Fibroblast of skin of left biceps (primary cell): ENCODE measurements at regions not wholly inside any gene's neighbourhood (a gene's known extent, or its start where the extent isn't known, plus 50 kb on each side); places are given as distances from the start of the nearest gene placed in this dataset.

Source experiments
- DNase-seq, 2 experiments: peaks; one replicate each; pipeline ENCODE4 v3.0.0-alpha.2; 2013; ENCODE audit warnings: low read depth in 2 of 2

DNA sequence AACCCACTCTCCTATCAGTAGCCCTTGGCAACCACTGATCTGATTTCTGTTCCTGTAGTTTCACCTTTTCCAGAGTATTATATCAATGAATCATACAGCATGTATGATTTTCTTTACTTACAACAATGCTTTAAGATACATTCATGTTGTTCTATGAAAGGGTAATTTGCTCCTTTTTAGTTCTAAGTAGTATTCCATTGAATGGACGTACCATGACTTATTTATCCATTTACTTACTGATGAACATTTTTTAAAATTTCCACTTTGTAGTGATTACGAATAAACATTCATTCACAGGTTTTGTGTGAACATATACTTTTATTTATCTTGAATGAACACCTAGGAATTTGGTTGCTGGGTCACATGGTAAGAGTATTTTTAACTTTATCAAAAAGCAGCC lies 620.8 kb downstream of the HTR1A start:
- no peak for DNase-seq

DNA sequence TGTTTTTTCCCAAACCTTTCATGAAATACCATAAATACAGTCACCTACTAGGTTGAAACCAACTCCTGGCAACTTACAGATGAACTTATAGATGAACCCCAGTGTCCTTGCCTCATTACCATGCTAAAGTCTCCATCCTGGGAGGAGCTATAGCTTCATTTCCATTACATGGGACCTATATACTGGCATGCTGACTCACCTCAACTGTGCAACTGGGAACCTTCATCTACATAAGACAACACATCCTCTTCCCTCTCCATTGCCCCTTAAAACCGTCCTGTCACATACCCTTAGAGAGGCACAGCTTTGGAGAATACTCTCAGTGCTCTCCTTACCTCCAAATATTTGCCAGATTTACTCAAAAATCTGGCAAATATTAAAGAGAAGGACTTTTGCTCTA lies 638.3 kb downstream of the HTR1A start:
- DNase-seq = no peak

DNA sequence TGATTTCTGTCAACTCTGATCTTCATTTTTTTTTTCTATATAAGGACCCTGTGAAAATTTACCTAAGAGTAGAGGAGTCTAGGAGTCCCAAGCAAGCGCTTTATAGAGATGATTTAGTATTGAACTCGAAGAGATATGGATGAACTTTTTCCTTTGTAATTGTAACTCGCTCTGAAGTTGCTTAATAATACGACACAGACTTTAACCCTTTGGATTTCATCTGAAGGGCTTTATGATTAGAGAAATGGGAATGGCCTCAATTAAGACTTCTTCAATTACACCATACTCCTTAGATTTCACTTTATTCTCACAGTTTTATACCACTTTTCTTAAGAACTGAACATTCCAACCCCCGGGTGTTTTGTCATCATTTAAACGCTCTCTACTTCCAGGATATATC lies 647.7 kb downstream of the HTR1A start:
- DNase-seq = no peak

DNA sequence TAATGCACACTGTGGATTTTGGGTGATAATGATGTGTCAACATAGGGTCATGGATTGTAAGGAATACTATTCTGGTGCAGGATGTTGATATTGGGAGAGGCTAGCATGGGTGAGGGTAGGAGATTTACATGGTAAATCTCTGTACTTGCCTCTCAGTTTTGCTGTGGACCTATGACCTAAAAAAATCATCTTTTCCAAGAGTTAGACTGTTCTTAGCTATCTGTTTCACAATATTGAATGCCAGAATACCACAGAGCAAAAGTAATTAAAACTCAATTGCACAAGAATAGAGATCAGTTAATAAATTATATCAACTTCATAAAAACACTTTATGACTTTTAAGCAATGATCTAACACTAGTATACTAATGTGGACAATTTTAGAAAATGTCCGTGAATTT lies 651.6 kb downstream of the HTR1A start:
- DNase-seq = no peak

DNA sequence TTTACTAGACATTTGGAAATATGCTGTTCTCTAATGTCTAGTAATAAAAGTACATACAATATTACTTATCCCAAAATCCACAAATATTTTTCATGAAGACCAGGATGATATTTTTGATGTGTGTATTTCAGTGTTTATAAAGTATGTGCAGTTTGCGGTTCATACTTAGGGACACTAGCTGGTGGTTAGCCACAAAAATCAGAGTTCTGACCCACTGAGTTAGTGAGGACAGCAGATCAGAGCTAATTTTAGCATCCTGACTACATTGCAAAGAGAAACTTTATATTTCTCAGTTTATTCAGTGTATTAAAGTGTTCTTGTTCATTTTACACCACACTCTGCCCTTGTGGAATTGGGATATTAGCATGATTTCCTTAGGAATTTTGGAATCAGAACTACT lies 655.3 kb downstream of the HTR1A start:
- no peak for DNase-seq

DNA sequence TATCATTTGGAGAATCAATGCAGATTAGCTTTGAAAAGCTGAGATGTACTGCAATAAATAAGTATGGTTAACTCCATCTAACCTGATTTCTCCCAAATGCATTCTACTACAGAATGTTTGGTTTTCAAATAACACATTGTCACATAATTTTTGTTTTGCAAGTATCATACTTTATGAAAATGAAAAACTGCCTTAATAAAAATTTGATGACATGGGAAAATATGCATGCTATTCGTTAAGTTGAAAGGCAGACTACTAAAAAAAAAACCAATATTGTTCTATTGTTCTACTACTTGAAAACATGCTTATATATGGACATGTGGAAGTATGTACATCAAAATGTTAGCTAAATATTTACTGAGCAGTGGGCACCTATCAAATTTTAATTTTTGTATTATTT lies 668.9 kb downstream of the HTR1A start:
- no peak for DNase-seq

DNA sequence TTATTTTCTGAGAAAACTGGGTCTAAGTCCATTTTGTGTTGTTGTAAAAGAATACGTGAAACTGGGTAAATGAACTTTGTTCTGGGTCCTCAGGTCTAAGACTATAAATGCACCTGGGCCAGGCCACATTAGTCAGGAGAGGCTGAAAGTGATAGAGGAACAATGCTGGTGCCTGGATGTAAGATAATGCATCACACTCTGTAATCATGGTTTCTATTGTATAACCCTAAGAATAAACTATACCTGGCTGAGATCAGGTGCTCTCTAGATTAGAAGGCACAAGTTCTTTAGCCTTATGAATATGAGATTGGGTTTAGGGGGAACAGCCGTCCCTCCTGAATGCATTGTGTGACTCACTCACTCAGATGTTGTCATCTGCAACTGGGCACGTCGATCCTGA lies 675.5 kb downstream of the HTR1A start:
- no peak for DNase-seq

DNA sequence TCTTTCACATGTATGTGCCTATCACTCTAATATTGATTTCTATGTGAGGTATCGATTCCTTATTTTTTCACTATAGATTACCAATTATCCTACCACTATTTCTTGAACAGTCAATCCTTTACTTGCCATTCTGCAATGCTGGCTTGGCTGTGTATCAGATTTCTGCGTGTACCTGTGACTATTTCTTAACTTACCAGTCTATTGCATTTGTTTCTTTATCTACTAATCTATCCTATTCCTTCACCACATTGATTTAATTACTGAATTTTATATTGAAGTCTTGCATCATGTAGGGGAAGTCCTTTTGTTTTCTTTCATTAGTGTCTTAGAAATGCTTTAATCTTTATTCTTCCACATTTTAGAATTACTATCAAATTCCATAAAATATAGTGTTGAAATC lies 684.8 kb downstream of the LRRC70 start:
- peak in 1 of 2 experiments; percentile 11 for DNase-seq

DNA sequence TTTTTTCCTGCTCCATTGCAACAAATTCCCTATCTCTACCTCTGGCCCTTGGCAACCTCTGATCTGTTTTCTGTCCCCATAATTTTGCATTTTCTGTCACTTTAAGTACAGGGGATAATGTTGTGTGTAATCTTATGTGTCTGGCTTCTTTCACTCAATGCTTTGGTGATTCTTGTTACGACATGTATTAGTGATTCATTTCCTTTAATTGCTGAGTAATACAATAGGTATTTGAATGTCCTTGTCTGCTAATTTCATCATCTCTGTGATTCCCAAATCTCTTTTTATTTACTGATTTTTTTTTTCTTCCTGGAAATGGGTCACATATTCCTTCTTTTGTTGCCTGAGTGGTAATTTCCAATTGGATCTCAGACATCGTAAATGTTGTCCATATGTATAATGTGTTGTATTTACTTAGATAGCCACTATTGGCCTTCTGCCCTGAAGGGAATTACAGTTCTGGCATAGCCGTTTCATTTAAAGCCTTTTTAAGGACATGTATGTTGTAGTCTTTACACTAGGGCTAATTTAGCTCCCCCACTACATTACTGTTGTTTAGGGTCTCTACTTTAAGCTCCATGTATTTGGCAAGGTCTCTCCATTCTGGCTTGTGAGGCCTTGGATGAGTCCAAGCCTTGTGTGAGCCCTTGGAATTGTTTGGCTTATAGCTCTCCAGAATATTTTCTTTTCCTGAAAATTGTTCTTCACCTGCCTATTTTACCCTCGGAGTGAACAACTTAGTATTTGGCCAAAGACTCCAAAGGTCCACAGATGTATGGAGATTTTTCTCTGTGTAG lies 683.8 kb downstream of the LRRC70 start:
- peak; percentile 45 to 62 for DNase-seq

DNA sequence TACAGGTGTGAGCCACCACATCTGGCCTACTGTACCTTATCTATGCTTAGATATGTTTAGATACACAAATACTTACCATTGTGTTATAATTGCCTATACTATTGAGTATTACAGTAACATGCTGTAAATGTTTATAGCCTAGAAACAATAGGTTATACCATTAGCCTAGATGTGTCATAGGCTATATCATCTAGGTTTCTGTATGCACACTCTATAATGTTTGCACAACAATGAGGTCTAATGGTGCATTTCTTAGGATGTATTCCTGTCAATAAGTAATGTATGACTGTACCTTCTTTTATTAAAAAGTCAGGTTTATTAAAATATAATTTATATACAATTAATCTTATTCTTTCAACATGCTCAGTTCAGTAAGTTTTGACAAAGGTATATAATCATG lies 683.1 kb downstream of the LRRC70 start:
- no peak for DNase-seq

DNA sequence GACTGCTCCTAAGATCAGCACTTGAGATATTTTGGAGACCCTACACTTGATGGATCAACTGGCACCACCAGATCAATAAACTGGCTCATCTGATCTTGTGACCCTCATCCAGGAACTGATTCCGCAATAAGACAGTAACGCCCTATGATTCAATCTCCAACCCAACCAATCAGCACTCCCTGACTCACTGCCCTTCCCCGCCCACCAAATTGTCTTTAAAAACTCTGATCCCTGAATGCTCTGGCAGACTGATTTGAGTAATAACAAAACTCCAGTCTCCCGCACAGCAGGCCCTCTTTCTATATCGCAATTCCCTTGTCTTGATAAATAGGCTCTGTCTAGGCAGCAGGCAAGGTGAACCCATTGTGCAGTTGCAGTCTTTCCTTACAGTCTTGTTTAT lies 677.0 kb downstream of the LRRC70 start:
- DNase-seq = no peak

DNA sequence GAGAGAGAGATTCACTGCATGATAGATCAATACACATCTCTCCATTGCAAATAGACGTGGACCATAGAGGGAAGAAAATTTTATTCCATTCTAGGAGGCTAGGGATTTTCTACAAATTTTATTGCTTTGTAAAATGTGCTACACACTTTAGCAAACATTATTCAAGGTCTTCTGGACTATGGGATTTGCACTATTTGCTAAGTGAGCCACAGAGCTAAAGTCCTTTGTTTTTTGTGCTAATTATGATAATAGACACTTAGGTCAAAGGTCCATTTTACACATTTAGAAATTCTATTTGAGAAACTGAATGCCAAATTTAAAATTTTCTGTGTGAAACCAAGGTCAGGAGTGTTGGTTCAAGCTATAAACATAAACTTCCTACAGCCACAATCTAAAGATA lies 672.3 kb downstream of the LRRC70 start:
- no peak for DNase-seq

DNA sequence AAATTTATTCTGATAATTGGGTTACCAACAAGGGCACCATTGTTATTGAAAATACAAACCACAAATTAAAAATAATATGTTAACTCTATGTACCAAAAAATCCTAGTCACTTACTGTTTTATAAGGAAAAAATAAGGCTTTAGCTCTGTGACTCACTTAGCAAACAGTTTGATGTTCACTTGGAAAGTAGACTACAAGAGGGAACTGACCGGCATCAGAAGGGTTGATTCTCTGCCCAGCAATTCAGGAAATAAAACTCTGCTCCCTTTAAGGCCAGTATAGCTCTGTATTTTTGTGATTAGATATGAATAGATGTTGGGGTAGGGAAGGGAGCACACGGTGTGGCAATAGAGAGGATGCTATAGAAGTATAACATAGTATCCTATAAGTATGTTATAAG lies 671.3 kb downstream of the LRRC70 start:
- no peak for DNase-seq

DNA sequence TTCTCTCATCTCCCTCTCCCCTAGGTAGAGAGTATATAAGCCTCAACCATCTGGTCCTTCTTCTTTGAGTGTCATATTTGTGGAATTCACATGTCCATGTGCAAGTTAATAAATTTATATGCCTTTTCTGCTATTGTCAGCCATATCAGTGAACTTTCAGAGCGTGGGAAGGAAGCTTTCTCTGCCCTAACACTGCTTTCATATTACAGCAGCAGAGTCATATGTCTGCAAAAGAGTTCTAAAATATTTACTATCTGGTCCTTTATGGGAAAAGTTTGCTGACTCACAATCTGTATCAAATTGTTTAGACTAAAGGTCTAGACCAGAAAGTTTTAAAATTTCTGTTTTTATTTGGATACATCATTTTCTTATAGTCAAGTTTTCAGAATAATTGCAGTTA lies 669.0 kb downstream of the LRRC70 start:
- no peak for DNase-seq

DNA sequence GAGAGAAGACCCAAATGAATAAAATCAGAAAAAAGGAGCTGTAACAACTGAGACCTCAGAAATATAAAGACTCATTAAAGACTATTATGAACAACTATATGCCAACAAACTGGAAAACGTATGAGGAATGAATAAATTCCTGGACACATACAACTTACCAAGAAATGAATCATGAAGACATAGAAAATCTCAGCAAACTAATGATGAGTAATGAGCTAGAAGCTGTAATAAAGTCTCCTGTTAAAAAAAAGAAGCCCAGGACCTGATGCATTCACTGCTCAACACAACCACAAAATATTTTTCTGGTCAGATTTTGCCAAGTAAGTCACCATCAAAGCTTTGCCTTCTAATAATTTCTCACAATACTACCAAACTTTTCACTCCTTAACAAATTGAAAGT lies 666.7 kb downstream of the LRRC70 start:
- DNase-seq = no peak

DNA sequence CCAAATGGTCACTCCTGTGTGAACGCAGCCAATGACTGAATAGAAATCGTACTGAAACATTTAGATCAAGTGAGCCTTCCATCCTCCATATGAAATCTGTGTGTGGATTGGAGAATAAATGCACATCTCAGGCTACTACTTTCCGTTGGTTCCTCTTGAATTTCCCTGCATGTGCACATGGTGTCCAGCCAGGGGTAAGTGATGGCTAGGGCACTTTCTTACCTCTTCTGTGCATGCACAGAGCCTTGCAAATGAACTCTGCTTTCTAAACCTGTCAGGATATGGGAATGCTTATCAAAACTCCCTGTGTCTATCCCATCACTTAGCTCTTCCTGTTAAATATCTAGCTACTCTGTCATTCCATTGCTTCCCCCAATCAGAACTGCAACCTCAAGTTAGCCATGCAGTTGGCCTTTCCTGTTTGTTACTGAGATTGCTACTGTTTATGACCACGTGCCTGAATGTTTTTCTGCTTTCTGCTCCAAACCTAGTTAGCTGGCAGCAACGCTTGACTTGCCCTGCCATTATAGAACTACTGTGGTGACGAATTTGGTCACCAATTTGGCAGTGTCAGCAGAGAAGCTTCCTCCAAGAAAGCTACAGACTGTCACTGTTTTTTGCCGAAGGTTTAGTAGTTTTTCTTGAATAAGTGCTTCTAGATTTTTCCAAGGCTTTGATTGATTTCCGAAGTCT lies 661.6 kb downstream of the LRRC70 start:
- no peak for DNase-seq

DNA sequence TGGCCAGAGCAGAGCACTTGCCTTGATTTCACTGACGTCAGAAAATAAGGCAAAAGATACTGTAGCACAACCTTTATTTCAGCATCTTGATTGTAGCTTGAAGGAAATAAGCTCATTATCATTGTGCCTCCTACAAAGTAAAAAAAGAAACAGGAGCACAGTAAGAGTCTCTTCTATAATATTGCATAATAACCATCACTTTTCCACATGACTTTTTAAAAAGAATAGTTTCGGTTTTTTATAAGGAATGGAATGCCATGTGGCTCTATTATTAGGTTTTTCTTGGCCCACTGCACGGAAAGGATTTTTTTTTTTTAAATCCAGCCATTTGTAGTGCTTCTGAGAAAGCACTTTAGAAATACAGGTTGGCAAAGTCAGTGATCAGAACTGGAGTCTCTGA lies 655.3 kb downstream of the LRRC70 start:
- DNase-seq = no peak

DNA sequence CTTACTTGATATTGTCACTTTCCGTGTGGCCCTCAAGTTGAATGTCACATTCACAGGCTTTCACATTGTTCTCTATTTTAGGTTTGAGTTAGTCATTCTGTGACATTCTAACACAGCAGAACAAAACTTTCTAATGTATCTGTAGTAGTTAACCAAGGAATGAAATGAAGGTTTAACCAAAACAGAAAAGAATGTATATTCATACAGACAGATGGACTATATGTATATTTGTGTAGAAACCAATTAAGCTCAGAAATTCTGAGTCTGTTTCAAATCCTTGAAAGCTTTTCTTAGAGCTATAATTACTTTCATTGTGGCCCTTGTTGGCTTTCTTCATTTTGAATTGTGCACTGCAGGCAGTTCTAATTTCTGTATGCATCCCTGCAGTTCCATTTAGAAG lies 654.7 kb downstream of the LRRC70 start:
- no peak for DNase-seq

DNA sequence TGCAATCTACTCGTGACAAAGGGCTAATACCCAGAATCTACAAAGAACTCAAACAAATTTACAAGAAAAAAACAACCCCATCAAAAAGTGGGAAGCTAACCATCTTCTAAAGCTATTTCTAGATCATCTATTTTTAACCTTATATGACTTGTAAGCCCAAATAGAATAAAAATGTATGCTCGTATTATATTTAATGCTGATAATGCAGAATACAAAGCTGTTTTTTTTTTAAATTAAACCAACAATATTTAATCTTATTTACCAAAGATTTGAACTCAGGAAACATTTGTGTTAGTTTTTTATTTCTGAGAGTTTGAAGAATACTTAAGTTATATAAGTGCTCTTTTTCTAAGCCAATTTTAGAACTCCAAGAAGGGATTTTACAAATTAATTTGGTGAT lies 652.1 kb downstream of the LRRC70 start:
- no peak for DNase-seq

DNA sequence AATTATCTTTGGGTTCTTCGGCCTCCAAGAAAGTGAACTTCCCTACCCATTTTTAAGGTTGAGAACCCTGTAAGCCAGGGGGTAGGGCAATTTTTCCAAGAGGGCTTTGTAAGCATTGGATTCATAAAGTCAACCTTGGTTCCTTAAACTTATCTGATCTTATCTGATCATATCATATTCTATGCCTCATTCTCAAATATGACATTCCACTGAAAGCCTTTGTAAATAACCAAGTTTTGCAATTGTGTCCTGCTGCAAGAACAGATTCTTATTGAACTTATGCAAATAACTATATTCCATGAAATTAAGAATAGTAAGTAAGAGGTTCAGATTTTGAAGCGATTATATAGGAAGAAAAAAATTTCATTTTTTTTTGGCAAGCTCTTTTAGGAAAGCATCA lies 649.5 kb downstream of the LRRC70 start:
- no peak for DNase-seq

DNA sequence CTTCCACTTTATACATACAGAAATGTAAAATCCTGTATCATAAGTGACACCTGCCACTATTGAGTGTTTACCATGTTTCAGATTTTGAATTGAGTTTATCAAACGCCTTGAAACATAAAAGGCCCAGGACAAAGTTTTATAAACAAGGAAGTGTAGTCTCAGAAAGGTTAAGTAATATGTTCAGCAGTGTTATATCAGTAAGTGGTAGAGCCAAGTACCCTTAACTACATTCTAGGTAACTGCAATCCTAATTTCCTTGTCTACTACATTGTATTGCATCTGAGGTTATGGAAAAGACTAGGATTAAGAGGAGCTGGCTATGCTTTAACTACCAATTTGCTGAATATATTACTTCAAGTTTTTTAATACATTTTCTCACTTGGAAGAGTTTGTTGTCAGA lies 641.6 kb downstream of the LRRC70 start:
- no peak for DNase-seq

DNA sequence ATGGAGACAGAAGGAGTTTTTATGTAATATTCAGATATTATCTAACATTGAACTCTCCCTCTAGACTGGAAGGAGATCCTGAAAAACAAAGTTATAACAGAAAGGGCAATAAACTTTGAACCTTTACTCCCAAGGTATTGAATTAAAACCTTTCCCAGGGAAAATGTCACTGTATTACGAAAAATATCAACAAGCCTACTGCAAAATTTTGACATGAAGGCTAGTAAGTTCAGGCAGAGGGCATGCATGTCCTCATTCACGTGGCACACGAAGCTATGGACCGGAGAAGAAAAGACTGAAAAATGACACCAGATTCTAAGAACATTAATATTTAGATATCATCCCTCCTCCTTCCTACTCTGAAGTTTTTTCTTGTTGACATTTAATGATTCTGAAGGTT lies 638.8 kb downstream of the LRRC70 start:
- no peak for DNase-seq

DNA sequence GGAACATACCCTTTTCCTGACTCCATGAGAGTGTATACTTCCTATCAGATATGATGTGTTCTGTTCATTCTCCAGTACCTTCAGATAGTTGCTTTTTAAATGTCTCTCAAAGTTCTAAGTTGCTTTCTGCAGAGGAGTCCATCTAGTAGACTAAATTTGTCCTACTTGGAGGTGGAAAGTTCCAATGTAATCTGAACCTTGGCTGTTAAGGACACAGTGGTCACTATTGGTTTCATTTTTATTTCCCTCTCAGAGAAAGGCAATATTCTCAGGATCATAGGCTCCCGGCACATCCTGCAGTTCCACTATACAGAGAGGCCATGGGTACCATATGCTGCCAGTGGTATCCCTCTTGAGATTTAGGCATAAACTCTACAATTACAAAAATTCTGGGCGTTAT lies 634.6 kb downstream of the LRRC70 start:
- DNase-seq = no peak
